ENCODE measurements at regions not wholly inside any gene's neighbourhood (a gene's known extent, or its start where the extent isn't known, plus 50 kb on each side); places are given as distances from the start of the nearest gene placed in this dataset.

DNA sequence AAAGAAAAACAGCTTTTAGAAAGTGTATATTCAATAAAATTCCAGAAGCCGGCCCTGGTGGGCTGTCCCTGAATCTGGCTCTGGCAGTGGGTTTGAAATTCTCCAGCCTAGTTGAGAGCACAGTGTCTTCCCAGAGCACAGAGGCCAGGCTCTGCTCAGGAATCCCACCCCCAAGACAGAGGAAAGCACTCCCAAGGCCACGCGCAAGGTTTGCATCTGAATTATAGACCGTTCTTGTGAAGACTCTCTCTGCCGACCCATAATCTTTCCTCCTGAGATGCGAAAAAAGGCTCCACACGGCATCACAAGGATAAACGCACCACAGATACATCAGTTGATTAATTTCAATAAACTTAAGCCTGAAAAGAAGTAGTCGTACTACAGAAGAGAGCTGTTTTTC is 342.2 kb downstream of the CMPK2 start:
- no peak overlapping the region for H3K4me3 ChIP-seq (ENCODE audit: low read depth, low read length)
- TF ChIP-seq, protein P1, sequence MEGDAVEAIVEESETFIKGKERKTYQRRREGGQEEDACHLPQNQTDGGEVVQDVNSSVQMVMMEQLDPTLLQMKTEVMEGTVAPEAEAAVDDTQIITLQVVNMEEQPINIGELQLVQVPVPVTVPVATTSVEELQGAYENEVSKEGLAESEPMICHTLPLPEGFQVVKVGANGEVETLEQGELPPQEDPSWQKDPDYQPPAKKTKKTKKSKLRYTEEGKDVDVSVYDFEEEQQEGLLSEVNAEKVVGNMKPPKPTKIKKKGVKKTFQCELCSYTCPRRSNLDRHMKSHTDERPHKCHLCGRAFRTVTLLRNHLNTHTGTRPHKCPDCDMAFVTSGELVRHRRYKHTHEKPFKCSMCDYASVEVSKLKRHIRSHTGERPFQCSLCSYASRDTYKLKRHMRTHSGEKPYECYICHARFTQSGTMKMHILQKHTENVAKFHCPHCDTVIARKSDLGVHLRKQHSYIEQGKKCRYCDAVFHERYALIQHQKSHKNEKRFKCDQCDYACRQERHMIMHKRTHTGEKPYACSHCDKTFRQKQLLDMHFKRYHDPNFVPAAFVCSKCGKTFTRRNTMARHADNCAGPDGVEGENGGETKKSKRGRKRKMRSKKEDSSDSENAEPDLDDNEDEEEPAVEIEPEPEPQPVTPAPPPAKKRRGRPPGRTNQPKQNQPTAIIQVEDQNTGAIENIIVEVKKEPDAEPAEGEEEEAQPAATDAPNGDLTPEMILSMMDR (IDR thresholded peaks at IDR 0.05; ENCODE audit: low read depth, low read length, missing control alignments): no peak
- DNase-seq (ENCODE audit: low read depth): no peak

DNA sequence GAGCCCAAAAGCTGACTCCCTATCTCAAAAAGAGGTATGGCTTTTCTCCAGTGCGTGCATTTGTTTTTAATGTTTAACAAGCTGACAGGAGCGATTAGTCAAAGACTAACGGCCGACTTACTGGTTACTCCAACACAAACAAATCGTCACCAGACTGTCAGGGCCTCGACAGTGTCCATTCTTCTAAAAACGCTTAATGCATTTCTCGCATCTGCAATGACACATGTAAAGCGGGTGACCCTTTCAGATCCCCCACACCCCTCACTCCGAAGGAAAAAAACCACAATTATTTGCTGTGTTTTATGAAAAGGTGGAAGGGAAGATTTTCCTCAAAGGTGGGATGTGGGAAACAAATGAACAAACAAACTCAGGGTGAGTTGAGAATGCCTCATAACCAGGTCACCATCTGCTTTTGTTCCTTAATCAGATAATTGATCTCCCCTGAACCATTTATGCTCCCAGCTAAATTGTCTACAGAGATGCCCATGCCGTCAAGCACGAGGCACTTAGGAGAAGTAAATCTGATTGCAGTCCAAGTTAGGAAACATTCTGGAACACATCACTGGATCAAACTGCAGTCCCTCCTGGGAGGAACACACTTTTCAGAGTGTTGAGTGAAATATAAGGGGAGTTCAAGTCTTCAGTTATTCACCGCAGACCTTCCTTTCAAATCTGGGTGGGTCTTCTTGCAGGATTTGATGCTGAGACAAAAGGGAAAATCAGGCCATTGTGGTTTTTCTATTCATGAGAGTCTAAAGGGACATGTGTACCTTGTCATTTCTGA is 340.8 kb downstream of the CMPK2 start:
- no peak for DNase-seq (ENCODE audit: low read depth)
- TF ChIP-seq, protein P1 (IDR thresholded peaks at IDR 0.05; ENCODE audit: low read depth, low read length, missing control alignments): no peak
- H3K4me3 ChIP-seq (ENCODE audit: low read depth, low read length): no peak overlapping the region

DNA sequence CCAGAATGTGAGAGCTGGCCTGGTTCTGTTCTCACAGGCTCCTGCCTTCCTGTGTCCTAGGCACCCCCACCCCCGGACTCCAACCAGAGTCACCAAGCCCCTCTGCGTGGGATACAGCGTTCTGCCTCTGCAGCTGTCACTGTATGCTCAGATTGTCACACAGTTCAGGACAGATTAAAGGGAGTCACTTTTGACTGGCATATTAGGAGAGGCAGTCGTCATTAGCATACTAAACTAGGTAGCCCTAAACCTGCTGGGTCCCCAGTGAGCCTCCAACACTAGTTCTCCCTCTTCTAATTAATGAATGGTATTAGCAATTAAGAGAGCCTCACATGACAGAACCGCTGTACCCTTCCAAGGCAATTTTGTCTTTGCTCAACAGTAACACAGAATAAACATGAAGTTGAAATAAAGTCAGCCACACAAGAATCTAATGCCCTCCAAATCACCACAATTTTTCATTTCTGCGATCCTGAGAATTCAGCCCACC is 340.2 kb downstream of the CMPK2 start:
- DNase-seq (ENCODE audit: low read depth): no peak
- TF ChIP-seq, protein P1 (IDR thresholded peaks at IDR 0.05; ENCODE audit: low read depth, low read length, missing control alignments): no peak
- no peak overlapping the region for H3K4me3 ChIP-seq (ENCODE audit: low read depth, low read length)

DNA sequence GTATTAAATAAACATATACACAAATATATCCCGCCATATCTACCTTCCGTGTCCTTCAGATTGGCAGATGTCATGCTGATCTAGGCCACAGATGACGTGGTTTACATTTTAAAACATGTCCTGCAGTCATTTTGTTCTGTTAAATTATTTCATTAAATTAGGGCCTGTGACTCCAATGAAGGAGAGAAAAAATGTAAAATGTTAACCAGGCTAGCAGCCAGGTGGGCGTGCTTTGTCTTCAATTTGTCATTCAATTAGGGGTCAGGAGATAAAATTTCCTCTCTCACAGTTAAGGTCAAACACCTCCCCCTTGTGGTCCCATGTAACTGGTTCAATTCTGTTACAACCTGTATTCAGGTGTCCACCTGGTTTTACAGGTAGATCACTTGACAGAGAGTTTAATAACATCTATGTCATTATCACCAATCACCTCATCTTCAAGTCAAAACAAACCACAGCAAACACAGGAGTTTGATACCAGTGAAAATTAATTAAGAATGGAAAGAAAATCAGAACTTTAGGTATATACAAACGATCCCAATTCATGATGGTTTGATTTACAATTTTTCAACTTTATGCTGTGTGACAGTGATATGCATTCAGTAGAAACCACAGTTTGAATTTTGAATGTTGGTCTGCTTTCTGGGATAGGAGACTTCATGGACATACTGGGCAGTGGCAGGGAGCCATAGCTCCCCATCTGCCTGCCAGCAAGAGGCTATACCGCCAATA is 339.4 kb downstream of the CMPK2 start:
- TF ChIP-seq, protein P1 (IDR thresholded peaks at IDR 0.05; ENCODE audit: low read depth, low read length, missing control alignments): peak; percentile 46

DNA sequence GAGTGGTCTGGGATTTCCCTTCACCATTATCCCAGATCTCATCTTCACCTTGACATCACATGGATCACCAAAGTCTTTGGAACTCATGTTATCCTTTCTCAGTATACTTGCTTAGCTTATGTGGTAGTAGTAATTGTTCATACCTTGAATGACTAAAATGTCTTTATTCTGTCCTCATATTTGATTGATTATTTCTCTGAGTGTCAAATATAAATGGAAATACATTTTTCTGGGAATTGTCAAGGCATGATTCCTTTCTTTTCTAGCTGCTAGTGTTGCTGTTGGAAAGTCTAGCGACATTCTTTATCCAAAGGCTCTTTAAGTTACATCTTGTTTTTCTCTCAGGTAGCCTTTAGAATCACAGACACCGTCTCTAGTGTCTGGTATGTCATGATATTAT is 334.4 kb downstream of the CMPK2 start:
- TF ChIP-seq, protein P1 (IDR thresholded peaks at IDR 0.05; ENCODE audit: low read depth, low read length, missing control alignments): no peak
- no peak overlapping the region for H3K4me3 ChIP-seq (ENCODE audit: low read depth, low read length)
- no peak for DNase-seq (ENCODE audit: low read depth)

More for the DNA sequence above, 339.4 kb downstream of the CMPK2 start:
- no peak overlapping the region for H3K4me3 ChIP-seq (ENCODE audit: low read depth, low read length)
- DNase-seq (ENCODE audit: low read depth): peak; percentile 7

DNA sequence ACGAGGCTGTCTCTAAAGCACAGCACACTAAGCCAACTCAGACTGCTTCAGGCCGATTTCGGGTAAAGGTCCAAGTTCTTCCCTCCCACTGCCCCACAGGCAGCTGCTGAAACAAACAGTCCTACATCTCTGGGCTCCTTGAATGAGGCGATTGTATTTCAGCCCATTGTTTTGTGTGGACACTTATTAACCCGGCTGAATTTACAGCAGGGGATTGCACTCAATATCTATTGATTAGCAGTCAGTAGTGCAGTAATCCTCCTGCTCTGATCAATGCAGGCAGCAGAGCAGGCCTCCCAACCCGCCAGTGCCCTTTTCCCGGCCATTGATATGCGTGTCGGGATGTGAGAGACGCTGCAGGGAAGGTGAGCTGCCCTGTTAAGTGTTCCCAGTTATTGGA is 330.1 kb downstream of the CMPK2 start:
- DNase-seq (ENCODE audit: low read depth): no peak
- TF ChIP-seq, protein P1 (IDR thresholded peaks at IDR 0.05; ENCODE audit: low read depth, low read length, missing control alignments): no peak

More for the DNA sequence above, 330.1 kb downstream of the CMPK2 start:
- H3K4me3 ChIP-seq (ENCODE audit: low read depth, low read length): no peak overlapping the region

Data from GM12864 (cell line).